ENCODE measurements at regions not wholly inside any gene's neighbourhood (a gene's known extent, or its start where the extent isn't known, plus 50 kb on each side); places are given as distances from the start of the nearest gene placed in this dataset.
A peak's percentile ranks its signal among the peaks of the same experiment; 100 is the strongest.

DNA sequence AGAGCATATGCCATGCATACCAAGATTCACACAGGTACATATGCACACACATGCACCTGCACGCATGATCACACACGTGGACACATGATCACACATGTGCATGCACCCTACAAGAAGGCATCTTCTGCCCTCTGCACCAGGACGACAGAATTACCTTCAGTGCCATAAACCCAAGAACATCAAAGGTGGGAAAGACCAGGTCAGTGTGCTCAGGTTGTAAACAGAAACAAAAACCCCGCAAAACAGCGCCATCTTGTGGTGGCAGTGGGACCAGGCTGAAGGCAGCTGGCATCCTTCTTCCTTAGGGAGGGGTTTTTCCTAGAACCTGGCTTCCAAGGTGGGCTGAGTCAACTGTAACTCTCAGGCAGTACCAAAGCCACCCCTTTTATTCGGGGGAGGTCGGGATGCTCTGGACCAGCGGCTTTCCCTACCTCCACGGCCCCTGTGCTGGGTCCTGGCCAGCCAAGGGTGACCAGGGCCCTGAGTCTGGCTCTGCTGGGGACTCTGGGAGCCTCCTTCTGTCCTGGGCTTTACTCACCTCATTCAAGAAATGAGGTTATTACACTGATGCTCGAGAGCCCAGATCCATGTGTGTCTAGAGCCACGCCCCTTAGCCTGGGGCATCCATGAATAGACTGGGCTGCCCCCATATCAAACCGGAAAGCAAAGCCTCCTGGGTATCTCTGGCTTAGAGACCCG, 69.4 kb upstream of the FGF3 start (continued):
- TF ChIP-seq SRSF9 (IDR thresholded peaks at IDR 0.05; ENCODE audit: borderline replicate concordance, insufficient read depth, low read depth, low read length, poor library complexity, severe bottlenecking) = no peak
- no peak for TF ChIP-seq ZNF749 (CRISPR knock-in tag; IDR thresholded peaks at IDR 0.05; ENCODE audit: borderline replicate concordance)
- TF ChIP-seq, protein P1, sequence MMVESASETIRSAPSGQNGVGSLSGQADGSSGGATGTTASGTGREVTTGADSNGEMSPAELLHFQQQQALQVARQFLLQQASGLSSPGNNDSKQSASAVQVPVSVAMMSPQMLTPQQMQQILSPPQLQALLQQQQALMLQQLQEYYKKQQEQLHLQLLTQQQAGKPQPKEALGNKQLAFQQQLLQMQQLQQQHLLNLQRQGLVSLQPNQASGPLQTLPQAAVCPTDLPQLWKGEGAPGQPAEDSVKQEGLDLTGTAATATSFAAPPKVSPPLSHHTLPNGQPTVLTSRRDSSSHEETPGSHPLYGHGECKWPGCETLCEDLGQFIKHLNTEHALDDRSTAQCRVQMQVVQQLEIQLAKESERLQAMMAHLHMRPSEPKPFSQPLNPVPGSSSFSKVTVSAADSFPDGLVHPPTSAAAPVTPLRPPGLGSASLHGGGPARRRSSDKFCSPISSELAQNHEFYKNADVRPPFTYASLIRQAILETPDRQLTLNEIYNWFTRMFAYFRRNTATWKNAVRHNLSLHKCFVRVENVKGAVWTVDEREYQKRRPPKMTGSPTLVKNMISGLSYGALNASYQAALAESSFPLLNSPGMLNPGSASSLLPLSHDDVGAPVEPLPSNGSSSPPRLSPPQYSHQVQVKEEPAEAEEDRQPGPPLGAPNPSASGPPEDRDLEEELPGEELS (CRISPR knock-in tag; IDR thresholded peaks at IDR 0.05) = peak; percentile 27; the same call in 1 of the 2 replicates
- peak; percentile 90 for TF ChIP-seq XRCC5 (optimal IDR thresholded peaks at IDR 0.05; ENCODE audit: low read length)
- TF ChIP-seq ETV6 (CRISPR knock-in tag; conservative IDR thresholded peaks at IDR 0.05) = no peak
- TF ChIP-seq SP1 (IDR thresholded peaks at IDR 0.05) = no peak
- no peak for TF ChIP-seq SP1 (CRISPR knock-in tag; IDR thresholded peaks at IDR 0.05)
- TF ChIP-seq ZNF546 (CRISPR knock-in tag; conservative IDR thresholded peaks at IDR 0.05) = no peak
- TF ChIP-seq ZNF7 (CRISPR knock-in tag; IDR thresholded peaks at IDR 0.05) = no peak
- no peak for TF ChIP-seq ZNF17 (CRISPR knock-in tag; IDR thresholded peaks at IDR 0.05)
- 0 out of 2 replicates have a peak, but pooled peaks have one; percentile 8 for TF ChIP-seq HNF4A (CRISPR knock-in tag; IDR thresholded peaks at IDR 0.05)
- TF ChIP-seq SMARCC2 (IDR thresholded peaks at IDR 0.05) = no peak
- no peak for TF ChIP-seq PRPF4 (IDR thresholded peaks at IDR 0.05; ENCODE audit: low read depth, low read length, poor library complexity, severe bottlenecking)
- 0 out of 2 replicates have a peak, but pooled peaks have one; percentile 23 for TF ChIP-seq ZNF550 (CRISPR knock-in tag; IDR thresholded peaks at IDR 0.05; ENCODE audit: borderline replicate concordance)
- TF ChIP-seq ZNF720 (CRISPR knock-in tag; IDR thresholded peaks at IDR 0.05) = no peak
- TF ChIP-seq HCFC1 (IDR thresholded peaks at IDR 0.05; ENCODE audit: low read depth, low read length) = 0 out of 2 replicates have a peak, but pooled peaks have one; percentile 17
- no peak for TF ChIP-seq ZNF777 (CRISPR knock-in tag; IDR thresholded peaks at IDR 0.05)
- no peak for TF ChIP-seq POLR2A (IDR thresholded peaks at IDR 0.05; ENCODE audit: insufficient read depth in 1 of 2, low read depth in 2 of 2, low read length in 2 of 2)
- no peak for TF ChIP-seq ELF1 (CRISPR knock-in tag; IDR thresholded peaks at IDR 0.05)
- no peak for TF ChIP-seq REPIN1 (CRISPR knock-in tag; IDR thresholded peaks at IDR 0.05; ENCODE audit: borderline replicate concordance, low read depth)
- no peak for TF ChIP-seq KDM2A (CRISPR knock-in tag; IDR thresholded peaks at IDR 0.05; ENCODE audit: borderline replicate concordance, low read depth)
- TF ChIP-seq ZFP36L1 (CRISPR knock-in tag; IDR thresholded peaks at IDR 0.05) = no peak
- no peak for TF ChIP-seq ELF4 (CRISPR knock-in tag; IDR thresholded peaks at IDR 0.05; ENCODE audit: borderline replicate concordance)
- no peak for TF ChIP-seq GLI4 (CRISPR knock-in tag; IDR thresholded peaks at IDR 0.05; ENCODE audit: borderline replicate concordance)
- no peak for TF ChIP-seq SATB2 (CRISPR knock-in tag; IDR thresholded peaks at IDR 0.05)
- TF ChIP-seq ZNF615 (CRISPR knock-in tag; IDR thresholded peaks at IDR 0.05; ENCODE audit: borderline replicate concordance) = no peak
- TF ChIP-seq PAWR (CRISPR knock-in tag; IDR thresholded peaks at IDR 0.05; ENCODE audit: borderline replicate concordance) = no peak
- TF ChIP-seq ZNF260 (CRISPR knock-in tag; IDR thresholded peaks at IDR 0.05; ENCODE audit: borderline replicate concordance, low read depth) = no peak
- TF ChIP-seq, protein P2, sequence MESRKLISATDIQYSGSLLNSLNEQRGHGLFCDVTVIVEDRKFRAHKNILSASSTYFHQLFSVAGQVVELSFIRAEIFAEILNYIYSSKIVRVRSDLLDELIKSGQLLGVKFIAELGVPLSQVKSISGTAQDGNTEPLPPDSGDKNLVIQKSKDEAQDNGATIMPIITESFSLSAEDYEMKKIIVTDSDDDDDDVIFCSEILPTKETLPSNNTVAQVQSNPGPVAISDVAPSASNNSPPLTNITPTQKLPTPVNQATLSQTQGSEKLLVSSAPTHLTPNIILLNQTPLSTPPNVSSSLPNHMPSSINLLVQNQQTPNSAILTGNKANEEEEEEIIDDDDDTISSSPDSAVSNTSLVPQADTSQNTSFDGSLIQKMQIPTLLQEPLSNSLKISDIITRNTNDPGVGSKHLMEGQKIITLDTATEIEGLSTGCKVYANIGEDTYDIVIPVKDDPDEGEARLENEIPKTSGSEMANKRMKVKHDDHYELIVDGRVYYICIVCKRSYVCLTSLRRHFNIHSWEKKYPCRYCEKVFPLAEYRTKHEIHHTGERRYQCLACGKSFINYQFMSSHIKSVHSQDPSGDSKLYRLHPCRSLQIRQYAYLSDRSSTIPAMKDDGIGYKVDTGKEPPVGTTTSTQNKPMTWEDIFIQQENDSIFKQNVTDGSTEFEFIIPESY (CRISPR knock-in tag; IDR thresholded peaks at IDR 0.05) = 0 out of 2 replicates have a peak, but pooled peaks have one; percentile 42
- no peak for TF ChIP-seq MTA1 (CRISPR knock-in tag; IDR thresholded peaks at IDR 0.05; ENCODE audit: borderline replicate concordance)

Data from HepG2 (cell line).